ENCODE measurements at regions not wholly inside any gene's neighbourhood (a gene's known extent, or its start where the extent isn't known, plus 50 kb on each side); places are given as distances from the start of the nearest gene placed in this dataset.
"Not testable (repeated sequence)": the region's sequence is repeated elsewhere in the genome, so short reads cannot be mapped to it uniquely, and the experiment has no call there.

GRCh38 chr2:207416111-207416510 lies 113.7 kb upstream of the CREB1 start:
- DNase-seq: no peak

DNA sequence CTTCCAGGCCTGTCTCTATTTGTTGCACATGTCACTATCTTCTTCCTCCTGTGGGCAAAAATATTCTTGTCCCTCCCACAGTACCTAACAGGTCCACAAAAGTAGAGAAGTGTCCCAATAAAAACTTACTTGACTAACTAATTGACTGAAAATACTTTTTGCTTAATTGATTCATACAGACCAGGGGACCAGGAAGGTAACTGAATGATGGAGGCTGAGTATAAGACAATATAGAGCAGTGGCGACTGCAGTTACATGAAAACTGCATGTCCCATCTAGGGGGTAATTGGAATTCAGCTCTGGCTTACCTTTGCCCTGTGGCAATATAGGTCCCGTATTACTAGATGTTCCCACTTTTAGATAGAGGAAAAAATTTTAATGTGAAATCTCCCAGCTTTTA lies 112.9 kb upstream of the CREB1 start:
- DNase-seq: no peak

DNA sequence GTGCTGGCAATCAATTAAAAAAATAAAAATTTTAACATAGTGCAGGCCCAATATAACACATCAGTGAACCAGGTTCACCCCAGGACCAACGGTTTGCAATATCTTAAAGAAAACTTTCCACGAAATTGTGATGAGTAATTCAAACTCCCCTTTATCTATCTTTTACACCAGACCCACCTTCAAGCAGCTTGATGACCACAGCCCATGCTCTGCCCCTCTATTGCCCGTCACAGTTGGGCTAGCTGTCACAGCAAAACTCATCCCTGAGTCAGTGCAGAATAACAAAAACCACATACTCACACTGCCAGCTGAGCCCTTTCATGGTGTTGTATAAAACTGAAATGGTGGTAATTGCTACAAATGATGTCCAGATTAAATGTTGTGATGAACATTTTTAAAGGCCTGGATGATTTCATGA lies 112.5 kb upstream of the CREB1 start:
- no peak for DNase-seq

DNA sequence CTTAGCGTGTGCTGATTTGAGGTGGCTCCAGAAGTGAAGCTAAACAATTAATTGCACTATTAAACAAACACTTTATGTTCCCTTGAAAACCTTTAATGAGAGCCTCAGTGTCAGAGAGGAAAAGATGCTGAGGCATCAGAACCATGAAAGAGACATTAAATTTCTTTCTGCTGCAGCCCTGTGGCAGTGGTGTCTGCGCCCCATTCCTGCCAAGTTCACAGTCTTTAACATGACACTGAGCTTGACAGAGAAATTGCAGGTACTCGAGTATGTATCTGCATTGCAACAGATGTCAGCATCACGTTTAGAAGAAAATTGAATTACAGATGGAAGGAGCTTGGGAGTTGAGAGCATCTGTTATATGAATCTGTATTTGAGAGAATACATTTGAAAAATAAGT lies 111.3 kb upstream of the CREB1 start:
- no peak for DNase-seq

- DNase-seq: no peak
Observed at GRCh38 chr2:207419331-207419730, 110.4 kb upstream of the CREB1 start.

DNA sequence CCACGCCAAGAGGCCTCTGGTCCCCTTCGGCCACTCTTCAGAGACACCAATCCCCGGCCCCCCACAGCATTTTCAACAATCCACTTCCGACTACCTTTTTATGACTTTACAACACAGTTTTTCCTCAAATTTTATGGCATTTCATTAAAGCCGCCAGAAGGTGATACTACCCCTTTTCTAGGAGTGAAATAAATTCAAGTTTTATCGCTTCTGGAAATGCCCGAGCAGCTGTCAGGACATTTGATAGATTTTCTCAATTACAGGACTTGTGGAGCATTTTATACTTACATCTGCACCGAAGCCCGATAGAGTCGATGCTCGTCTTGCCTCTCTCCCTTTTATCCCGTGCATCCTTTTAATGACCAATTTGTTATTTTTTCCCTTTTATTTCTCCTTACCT lies 108.1 kb upstream of the CREB1 start:
- no peak for DNase-seq

DNA sequence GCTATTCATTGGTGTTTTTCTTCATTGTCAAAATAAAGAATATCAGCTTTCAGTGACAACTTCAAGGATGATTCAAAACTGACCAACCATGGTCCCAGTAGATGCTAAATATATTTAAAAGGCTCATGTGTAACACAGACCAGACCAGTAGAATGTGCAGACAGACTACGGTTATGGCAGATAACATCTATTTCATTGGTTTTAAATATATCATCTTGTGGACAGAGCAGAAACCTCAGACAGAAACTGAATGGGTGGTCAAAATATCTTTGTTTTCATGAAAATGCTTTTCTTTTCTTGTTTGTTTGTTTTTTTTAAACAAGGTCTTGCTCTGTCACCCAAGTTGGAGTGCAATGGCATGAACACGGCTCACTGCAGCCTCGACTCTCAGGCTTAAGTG lies 107.4 kb upstream of the CREB1 start:
- DNase-seq: no peak

- no peak for DNase-seq
Observed at GRCh38 chr2:207423886-207424285, 105.9 kb upstream of the CREB1 start.

DNA sequence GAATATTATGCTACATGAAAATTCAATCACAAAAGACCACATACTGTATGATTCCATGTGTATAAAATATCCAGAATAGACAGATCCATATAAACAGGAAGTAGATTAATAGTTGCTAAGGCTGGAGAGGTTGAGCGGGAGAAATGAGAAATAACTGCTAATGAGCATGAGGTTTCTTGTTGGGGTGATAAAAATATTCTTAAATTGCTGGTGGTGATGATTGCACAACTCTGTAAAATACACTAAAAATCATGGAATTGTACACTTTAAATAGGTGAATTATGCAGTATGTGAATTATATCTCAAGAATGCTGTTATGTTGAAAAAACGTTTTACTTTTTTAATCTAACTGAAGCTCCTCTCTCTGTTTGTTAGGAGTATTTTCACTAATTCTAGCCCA lies 101.8 kb upstream of the CREB1 start:
- DNase-seq: no peak

DNA sequence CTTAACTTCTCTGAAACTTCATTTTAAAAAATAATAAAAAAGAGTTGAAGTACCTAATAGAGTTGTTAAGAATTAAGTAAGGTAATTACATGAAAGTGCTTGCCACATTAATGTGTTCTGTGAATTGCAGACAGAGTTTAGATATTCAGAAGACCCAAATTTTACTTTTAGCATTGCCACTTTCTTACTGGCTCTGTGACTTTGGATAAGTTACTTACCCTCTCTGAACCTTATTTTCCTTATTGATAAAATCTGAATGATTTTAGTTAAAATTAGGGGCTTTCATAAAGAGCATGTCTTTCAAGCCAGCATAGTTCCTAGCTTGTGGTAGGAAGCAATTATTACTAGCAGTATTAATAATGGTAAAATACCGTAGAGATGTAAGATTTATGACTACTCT lies 101.2 kb upstream of the CREB1 start:
- no peak for DNase-seq

- DNase-seq: no peak
Observed at GRCh38 chr2:207432453-207432852, 97.3 kb upstream of the CREB1 start.

GRCh38 chr2:207434306-207434705 lies 95.5 kb upstream of the CREB1 start:
- DNase-seq: no peak

GRCh38 chr2:207434899-207435465 lies 94.8 kb upstream of the CREB1 start:
- DNase-seq: no peak

GRCh38 chr2:207437136-207437523 lies 92.6 kb upstream of the CREB1 start:
- no peak for DNase-seq

DNA sequence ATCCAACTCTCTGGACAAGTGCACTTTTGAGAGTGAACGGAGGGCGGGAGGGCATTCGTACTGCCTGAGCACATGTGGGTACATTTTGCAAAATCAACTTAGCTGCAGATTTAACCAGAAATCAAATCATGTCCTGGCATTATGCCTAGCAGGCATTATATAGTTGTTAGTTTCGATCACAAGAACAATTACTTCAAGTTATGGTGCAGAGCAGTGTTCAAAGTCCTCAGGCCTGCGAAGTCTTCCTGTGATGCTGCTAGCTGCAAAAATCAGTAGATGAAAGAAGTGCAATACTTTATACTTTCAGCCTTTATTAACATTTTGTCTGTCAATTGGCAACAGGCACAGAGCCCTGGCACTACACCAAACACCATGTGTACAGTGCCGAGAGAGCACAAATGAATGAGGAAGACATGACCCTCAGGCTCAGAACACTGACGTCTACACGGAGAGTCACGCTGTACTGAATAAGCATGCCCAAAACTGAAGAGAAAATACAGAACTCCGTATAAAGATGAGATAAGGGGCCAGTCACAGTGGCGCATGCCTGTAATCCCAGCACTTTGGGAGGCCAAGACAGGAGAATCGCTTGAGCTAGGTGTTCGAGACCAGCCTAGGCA lies 92.1 kb upstream of the CREB1 start:
- DNase-seq: no peak

GRCh38 chr2:207438414-207439126 lies 91.2 kb upstream of the CREB1 start:
- no peak for DNase-seq

- DNase-seq: not testable (repeated sequence)
Observed at GRCh38 chr2:207439881-207440280, 89.9 kb upstream of the CREB1 start.

GRCh38 chr2:207444756-207445155 lies 85.0 kb upstream of the CREB1 start:
- no peak for DNase-seq

- no peak for DNase-seq
Observed at GRCh38 chr2:207446653-207447052, 83.1 kb upstream of the CREB1 start.

- DNase-seq: no peak
Observed at GRCh38 chr2:207448006-207448405, 81.8 kb upstream of the CREB1 start.

DNA sequence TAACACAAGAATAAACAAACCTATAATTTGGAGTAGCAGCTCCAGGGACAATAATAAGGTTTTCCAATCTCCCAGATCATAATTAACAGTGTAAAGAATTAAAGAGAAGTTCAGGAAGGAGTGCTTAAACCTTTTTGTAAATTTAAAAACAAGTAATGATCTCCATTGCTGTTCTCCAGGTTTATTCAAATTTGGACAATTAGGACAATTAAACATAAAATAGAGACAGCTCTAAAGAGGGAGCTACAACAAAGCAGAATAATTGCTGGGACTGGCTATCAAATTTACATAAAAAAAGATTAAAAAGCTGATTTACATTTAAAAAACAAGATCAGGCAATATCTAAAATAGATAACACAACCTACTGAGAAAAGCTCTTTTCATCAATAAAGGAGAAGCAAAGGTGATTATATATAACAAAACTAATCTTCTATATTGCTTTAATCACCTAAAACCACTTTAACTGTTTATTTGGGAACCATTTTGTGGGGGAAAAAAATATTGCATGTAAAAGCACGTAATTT lies 80.1 kb upstream of the CREB1 start:
- no peak for DNase-seq

GRCh38 chr2:207450186-207450585 lies 79.6 kb upstream of the CREB1 start:
- DNase-seq: no peak

- DNase-seq: no peak
Observed at GRCh38 chr2:207458582-207458981, 71.2 kb upstream of the CREB1 start.

GRCh38 chr2:207459990-207460757 lies 69.6 kb upstream of the CREB1 start:
- DNase-seq: no peak

Measured in SHP77 (cell line).